ENCODE measurements at regions not wholly inside any gene's neighbourhood (a gene's known extent, or its start where the extent isn't known, plus 50 kb on each side); places are given as distances from the start of the nearest gene placed in this dataset.

DNA sequence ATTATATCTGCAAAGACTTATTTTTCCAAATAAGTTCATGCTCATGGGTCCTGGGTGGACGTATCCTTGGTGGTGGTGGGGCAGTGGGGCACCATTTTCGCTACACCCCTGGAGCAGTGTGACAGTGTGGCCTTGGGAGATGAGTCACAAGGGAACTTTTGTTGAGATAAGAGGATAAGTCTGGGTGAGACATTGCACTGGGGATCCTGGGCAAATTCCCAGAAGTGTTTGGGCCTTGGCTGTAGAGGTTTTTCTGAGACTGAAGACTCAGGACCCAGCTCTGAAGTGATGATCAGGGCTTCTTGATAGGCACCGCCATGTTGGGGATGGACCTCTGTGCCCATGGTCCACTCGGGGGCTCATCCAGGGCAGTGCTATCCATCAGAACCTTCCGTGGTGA, 149.4 kb downstream of the MACROH2A1 start:
- TF ChIP-seq, protein P1, sequence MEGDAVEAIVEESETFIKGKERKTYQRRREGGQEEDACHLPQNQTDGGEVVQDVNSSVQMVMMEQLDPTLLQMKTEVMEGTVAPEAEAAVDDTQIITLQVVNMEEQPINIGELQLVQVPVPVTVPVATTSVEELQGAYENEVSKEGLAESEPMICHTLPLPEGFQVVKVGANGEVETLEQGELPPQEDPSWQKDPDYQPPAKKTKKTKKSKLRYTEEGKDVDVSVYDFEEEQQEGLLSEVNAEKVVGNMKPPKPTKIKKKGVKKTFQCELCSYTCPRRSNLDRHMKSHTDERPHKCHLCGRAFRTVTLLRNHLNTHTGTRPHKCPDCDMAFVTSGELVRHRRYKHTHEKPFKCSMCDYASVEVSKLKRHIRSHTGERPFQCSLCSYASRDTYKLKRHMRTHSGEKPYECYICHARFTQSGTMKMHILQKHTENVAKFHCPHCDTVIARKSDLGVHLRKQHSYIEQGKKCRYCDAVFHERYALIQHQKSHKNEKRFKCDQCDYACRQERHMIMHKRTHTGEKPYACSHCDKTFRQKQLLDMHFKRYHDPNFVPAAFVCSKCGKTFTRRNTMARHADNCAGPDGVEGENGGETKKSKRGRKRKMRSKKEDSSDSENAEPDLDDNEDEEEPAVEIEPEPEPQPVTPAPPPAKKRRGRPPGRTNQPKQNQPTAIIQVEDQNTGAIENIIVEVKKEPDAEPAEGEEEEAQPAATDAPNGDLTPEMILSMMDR (IDR thresholded peaks at IDR 0.05; ENCODE audit: borderline replicate concordance, control extremely low read depth, extremely low read depth, insufficient read depth, missing control alignments) = no peak
- no peak for DNase-seq (ENCODE audit: low spot score)
- in situ Hi-C loops (cut with MboI; ENCODE audit: low sequenced_read_pairs, unreplicated experiment) = no loop called here

DNA sequence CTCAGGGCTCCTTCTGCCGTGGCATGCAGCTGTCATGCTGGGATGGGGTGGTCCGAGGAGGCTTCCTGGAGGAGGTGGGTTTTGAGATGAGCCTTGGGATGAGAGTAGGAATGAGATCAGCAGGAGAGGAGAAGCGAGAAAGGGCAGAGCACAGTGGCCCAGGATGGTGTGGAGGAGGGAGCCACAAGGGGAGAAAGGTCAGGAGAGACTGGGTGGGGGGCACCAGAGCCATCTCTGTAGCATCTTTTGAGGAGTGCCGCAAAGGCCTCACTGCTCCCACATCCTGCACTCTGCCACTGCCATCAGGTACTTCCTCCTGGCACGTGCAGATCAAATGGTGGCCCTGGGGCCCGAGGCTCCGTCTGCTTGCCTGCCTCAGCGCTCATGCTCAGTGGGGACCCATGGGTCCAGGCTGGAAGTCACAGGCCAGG, 150.2 kb downstream of the MACROH2A1 start:
- DNase-seq (ENCODE audit: low spot score) = no peak
- in situ Hi-C loops (cut with MboI; ENCODE audit: low sequenced_read_pairs, unreplicated experiment) = no loop called here
- TF ChIP-seq, protein P1 (IDR thresholded peaks at IDR 0.05; ENCODE audit: borderline replicate concordance, control extremely low read depth, extremely low read depth, insufficient read depth, missing control alignments) = no peak

DNA sequence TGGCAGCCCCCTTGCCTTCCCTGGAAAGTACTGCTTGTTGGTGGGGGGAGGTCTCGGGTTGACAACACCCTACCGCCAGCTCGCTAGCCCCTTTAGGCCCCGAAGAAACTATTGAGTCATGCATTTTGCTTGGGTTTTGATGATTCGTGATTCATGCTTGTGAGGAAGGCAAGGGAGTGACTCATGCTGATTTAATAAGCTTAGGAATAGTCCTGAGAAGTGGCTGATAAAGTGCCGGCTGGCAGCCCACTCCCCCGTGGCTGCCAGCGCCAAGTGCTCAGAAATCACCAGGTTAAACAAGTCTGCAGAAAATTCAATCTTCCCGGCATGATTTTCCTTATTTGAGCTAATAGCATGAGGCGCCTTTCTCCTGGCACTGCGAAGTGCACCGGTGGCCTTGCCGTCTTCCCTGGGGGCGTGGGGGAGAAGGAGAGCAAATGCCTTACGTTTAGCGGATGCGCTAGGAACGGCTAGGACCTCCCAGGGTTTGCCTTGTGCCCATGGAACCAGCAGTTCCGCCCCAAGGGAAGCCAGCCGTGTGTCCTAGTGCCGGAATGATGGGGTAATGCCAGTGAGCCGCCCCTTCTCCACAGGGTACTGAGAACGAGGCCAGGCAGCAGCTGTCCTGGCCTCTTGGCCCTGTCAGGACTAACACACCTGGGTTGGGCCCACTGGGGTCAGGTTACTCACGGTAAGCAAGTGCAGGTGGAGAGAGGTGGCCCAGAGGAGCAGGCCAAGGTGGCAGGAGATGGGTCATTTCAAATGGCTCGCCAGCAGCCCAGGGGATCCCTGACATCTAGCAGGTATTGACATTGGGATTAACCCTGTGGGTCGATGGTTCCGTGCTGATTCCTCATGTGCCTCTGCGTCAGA, 151.9 kb downstream of the MACROH2A1 start:
- no peak for DNase-seq (ENCODE audit: low spot score)
- in situ Hi-C loops (cut with MboI; ENCODE audit: low sequenced_read_pairs, unreplicated experiment) = no loop called here
- TF ChIP-seq, protein P1 (IDR thresholded peaks at IDR 0.05; ENCODE audit: borderline replicate concordance, control extremely low read depth, extremely low read depth, insufficient read depth, missing control alignments) = no peak

DNA sequence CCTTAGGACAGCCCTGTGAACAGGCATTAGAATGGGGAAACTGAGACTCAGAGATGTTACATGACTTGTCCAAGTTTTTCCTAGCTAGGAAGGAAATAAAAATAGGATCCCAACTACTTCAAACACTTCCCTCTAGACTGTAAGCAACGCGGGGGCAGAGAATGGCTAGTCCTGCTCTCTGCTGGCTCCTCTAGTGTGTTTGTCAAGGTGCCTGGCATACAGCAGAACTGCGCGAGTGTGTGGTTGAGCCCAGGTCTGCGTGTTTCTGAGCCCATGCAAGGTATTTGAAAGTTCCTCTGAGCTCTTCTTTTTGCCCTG, 152.5 kb downstream of the MACROH2A1 start:
- no peak for DNase-seq (ENCODE audit: low spot score)
- TF ChIP-seq, protein P1 (IDR thresholded peaks at IDR 0.05; ENCODE audit: borderline replicate concordance, control extremely low read depth, extremely low read depth, insufficient read depth, missing control alignments) = no peak
- in situ Hi-C loops (cut with MboI; ENCODE audit: low sequenced_read_pairs, unreplicated experiment) = no loop called here

DNA sequence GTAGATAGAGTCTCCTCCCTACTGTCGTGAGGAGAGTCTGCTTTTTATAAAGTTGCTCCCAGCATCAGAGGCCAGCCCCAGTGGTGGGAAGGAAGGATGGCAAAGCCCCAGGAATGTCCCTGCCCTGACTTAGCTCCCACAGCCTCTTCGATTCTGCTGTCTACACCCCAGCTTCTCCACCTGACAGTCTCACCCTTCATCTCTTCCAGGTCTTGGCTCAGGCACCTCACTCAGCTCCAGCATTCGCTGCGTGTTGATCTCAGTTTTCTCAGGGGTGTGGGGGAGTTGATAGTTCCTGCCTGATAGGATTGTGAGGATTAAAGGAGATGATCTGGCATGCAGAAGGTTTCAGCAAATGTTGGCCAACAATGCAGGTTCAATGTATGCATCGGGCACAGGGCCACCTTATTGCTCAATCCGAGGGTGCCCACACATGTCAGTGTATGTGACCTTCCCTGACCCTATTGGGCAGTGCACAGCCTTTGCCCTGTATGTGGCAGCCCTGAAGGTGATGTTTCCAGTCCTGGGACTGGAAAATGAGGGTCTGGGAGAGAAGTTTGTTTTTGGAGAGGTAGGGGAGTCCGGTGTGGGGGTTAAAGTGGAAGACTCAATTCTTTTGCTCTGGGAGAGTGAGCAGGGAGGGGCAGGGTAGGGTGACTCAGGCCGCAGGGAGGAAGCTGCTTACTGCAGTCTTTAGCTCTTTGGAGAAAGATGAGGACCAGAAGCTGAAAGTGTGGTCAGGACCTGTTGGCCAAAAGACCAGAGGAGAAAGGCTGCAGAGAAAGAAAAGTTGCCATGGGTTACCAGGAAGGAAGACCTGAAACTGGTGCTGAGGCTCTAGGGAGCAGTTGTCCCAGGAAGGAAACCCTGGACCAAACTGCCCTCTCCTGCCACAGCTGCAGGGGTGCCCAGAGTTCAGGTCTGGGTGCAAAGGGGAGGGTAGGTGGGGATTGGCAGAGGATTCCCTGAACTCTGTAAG, 153.2 kb downstream of the MACROH2A1 start:
- DNase-seq (ENCODE audit: low spot score) = no peak
- TF ChIP-seq, protein P1 (IDR thresholded peaks at IDR 0.05; ENCODE audit: borderline replicate concordance, control extremely low read depth, extremely low read depth, insufficient read depth, missing control alignments) = no peak
- in situ Hi-C loops (cut with MboI; ENCODE audit: low sequenced_read_pairs, unreplicated experiment) = no loop called here

DNA sequence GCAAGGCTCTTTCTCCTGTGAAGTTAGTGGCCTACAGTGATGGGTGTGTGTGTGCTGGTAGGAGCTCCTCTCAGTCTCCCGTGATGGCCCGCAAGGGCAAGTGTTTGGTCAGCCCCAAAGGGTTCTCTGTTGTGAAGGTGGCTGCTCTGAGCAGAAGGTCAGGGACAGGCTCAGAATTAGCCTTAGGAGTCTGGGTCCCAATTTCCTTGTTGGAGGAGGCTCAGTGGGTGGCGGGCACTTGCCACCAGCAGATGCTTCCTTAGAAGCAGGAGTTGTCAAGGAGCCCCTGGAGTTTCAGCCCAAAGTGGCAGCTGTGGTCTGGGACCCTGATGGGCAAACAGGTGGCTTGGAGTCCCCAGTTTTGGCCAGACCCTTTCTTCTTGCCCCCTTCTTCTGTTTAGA, 154.4 kb downstream of the MACROH2A1 start:
- no peak for DNase-seq (ENCODE audit: low spot score)
- TF ChIP-seq, protein P1 (IDR thresholded peaks at IDR 0.05; ENCODE audit: borderline replicate concordance, control extremely low read depth, extremely low read depth, insufficient read depth, missing control alignments) = no peak
- in situ Hi-C loops (cut with MboI; ENCODE audit: low sequenced_read_pairs, unreplicated experiment) = no loop called here
